ENCODE measurements at regions not wholly inside any gene's neighbourhood (a gene's known extent, or its start where the extent isn't known, plus 50 kb on each side); places are given as distances from the start of the nearest gene placed in this dataset.

DNA sequence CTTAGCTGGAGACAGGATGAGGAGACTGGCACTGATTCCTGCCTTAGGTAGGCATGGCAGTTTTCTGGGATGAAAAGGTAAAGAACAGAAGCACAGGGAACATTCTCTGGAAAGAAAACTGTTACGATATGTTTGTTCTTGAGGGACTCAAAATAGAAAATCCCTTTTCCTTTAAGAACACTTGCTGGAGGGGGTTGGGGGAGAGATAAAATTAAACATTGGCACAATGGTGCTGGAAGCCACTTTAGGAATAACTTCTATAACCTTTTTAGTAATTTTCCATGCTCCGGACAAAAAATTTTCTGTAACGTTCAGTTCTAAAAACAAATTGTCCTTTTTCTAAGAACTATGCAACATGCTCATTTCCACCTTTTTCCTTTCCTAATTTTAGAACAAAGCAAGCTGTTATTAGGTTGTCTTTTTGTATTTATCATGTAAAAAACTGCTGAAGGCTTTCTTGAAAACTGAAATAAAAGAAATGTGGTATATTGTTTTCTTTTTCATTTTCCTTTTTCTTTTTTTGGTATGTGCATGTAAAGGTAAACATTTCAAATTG, 343.8 kb downstream of the EPHA4 start:
- TF ChIP-seq, protein P1, sequence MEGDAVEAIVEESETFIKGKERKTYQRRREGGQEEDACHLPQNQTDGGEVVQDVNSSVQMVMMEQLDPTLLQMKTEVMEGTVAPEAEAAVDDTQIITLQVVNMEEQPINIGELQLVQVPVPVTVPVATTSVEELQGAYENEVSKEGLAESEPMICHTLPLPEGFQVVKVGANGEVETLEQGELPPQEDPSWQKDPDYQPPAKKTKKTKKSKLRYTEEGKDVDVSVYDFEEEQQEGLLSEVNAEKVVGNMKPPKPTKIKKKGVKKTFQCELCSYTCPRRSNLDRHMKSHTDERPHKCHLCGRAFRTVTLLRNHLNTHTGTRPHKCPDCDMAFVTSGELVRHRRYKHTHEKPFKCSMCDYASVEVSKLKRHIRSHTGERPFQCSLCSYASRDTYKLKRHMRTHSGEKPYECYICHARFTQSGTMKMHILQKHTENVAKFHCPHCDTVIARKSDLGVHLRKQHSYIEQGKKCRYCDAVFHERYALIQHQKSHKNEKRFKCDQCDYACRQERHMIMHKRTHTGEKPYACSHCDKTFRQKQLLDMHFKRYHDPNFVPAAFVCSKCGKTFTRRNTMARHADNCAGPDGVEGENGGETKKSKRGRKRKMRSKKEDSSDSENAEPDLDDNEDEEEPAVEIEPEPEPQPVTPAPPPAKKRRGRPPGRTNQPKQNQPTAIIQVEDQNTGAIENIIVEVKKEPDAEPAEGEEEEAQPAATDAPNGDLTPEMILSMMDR (IDR thresholded peaks at IDR 0.05), result no peak
- no peak for TF ChIP-seq POLR2A (IDR thresholded peaks at IDR 0.05)
